GM12875 (cell line): ENCODE measurements at regions not wholly inside any gene's neighbourhood (a gene's known extent, or its start where the extent isn't known, plus 50 kb on each side); places are given as distances from the start of the nearest gene placed in this dataset.

Experiments used
- H3K4me3 ChIP-seq: one replicate; pipeline ENCODE4 v1.5.1; 2011; ENCODE audit warnings: low read depth, low read length, control low read depth
- CTCF ChIP-seq: IDR thresholded peaks from 2 replicates; pipeline ENCODE4 v1.5.1; 2011; ENCODE audit warnings: low read depth, mild to moderate bottlenecking, control low read depth, inconsistent platforms, low read length, moderate library complexity, borderline replicate concordance; ENCODE audit not compliant: insufficient read depth

- TF ChIP-seq CTCF, result no peak
- no peak overlapping the region for H3K4me3 ChIP-seq
Measured at GRCh38 chr6:140697585-140697984, 1323.1 kb upstream of the CITED2 start.

GRCh38 chr6:140684776-140685550, 1310.5 kb upstream of the CITED2 start:
- no peak for TF ChIP-seq CTCF
- H3K4me3 ChIP-seq, result no peak overlapping the region

- H3K4me3 ChIP-seq, result no peak overlapping the region
Measured at GRCh38 chr6:140677781-140678528, 1303.5 kb upstream of the CITED2 start.

GRCh38 chr6:140671926-140672325, 1297.5 kb upstream of the CITED2 start:
- peak; percentile 19; the same call in 1 of the 2 replicates for TF ChIP-seq CTCF
- H3K4me3 ChIP-seq, result no peak overlapping the region

More at GRCh38 chr6:140677781-140678528, 1303.5 kb upstream of the CITED2 start:
- TF ChIP-seq CTCF, result no peak

GRCh38 chr6:140670021-140670420, 1295.6 kb upstream of the CITED2 start:
- no peak overlapping the region for H3K4me3 ChIP-seq
- TF ChIP-seq CTCF, result no peak

GRCh38 chr6:140669321-140669720, 1294.9 kb upstream of the CITED2 start:
- no peak overlapping the region for H3K4me3 ChIP-seq
- no peak for TF ChIP-seq CTCF
